Ishikawa (cell line): ENCODE measurements at regions not wholly inside any gene's neighbourhood (a gene's known extent, or its start where the extent isn't known, plus 50 kb on each side); places are given as distances from the start of the nearest gene placed in this dataset.

Experiments used
- EGR1 ChIP-seq: IDR thresholded peaks from 2 replicates; pipeline ENCODE4 v1.6.1; 2012
- EP300 ChIP-seq: IDR thresholded peaks from 2 replicates; pipeline ENCODE4 v1.6.1; 2012; ENCODE audit warnings: borderline replicate concordance
- FOXM1 ChIP-seq: IDR thresholded peaks from 2 replicates; pipeline ENCODE4 v1.6.1; 2012; ENCODE audit warnings: low read depth, borderline replicate concordance
- YY1 ChIP-seq: IDR thresholded peaks from 2 replicates; pipeline ENCODE4 v1.6.1; 2012; ENCODE audit warnings: low read depth

- TF ChIP-seq EGR1 = no peak
- TF ChIP-seq EP300 = no peak
- no peak for TF ChIP-seq FOXM1
- TF ChIP-seq YY1 = no peak
Measured at GRCh38 chr13:110097013-110097412, 209.9 kb downstream of the COL4A1 start.
